Fibroblast of peridontal ligament (primary cell): ENCODE measurements at regions not wholly inside any gene's neighbourhood (a gene's known extent, or its start where the extent isn't known, plus 50 kb on each side); places are given as distances from the start of the nearest gene placed in this dataset.

Experiments
- DNase-seq: peaks from one replicate; pipeline ENCODE4 v3.0.0-alpha.2; 2010; ENCODE audit errors: extremely low read depth

GRCh38 chr14:85257287-85257686 is 272.7 kb upstream of the FLRT2 start:
- DNase-seq = no peak

GRCh38 chr14:85263916-85264675 is 265.8 kb upstream of the FLRT2 start:
- peak; percentile 73 for DNase-seq

GRCh38 chr14:85273099-85273677 is 256.8 kb upstream of the FLRT2 start:
- DNase-seq = peak; percentile 49

DNA sequence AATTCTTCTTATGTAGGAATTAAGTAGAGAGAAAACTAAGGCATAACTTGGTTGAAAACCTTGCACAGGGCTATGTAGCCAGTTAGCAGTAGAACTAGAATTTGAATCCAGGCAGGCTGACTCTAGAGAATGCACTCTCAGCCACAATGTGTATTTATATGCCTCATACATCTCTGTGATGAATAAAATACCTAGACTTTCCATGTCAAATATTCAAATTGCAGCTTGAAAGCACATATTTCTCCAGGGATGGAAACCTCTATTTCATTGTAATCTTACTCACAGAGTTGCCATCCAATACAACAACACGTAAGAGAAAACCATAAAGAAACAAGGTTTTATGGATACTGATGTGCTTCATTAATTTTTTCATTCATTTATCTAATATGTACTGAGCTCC is 256.0 kb upstream of the FLRT2 start:
- DNase-seq = no peak

GRCh38 chr14:85276161-85276978 is 253.6 kb upstream of the FLRT2 start:
- DNase-seq = no peak

GRCh38 chr14:85276979-85277228 is 253.0 kb upstream of the FLRT2 start:
- DNase-seq = peak; percentile 27

- DNase-seq = no peak
Observed at GRCh38 chr14:85279407-85279806, 250.5 kb upstream of the FLRT2 start.

DNA sequence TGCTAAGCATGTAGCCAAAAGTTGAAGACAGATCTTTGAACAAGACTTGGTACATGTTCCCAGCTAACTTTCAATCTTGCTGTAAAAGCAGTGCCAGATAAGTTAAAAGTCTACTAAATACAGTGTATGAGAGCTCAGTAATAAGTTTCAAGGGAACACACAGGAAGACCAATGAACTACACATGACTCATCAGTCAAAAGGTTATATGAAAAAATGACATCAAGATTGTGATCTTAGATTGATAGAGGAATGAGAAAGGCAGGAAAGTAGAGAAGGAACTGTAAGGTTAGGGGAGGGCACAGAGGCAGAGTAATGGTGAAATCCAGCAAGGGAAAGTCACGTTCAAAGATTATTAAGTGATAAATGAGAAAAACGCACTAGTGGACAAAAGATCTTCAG is 249.9 kb upstream of the FLRT2 start:
- DNase-seq = no peak

DNA sequence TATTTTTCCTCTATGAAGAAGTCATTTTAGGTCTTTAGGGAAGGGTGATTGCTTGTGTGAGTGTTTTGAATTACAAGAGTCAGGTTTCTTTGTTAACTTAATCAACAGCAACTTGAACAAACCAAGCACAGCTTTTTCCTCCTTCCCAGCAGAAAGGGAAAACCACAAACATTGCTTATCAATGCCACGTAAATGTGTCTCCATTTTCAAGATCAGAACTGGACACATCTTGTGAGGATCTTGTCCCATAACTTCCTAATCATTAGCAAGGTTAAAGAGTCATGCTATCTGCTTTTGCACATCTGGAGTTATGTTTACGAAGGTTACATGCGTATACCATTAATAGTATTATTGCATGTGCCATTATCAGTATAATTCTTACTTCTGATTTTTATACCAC is 248.0 kb upstream of the FLRT2 start:
- DNase-seq = peak; percentile 37

GRCh38 chr14:85288041-85288440 is 241.9 kb upstream of the FLRT2 start:
- no peak for DNase-seq

- no peak for DNase-seq
Observed at GRCh38 chr14:85291731-85292130, 238.2 kb upstream of the FLRT2 start.

GRCh38 chr14:85293612-85294234 is 236.2 kb upstream of the FLRT2 start:
- DNase-seq = no peak

DNA sequence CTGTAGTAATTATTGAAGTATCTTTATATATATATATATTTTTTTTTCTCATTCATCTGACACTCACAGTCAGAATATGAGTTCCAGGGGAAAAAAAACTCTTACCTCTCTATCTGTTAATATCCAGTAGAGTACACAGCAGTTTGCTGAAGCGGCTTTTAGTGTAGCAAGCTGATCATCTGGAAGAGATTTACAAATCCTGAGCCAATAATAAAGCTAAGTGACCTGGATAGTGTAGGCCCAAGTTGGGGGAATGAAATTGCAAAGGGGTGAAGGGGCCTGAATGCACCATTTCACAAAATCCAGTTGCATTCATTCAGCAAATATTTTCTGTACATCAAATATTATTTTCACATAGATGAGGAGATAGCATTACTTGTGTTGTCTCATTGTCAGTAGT is 234.6 kb upstream of the FLRT2 start:
- DNase-seq = no peak

DNA sequence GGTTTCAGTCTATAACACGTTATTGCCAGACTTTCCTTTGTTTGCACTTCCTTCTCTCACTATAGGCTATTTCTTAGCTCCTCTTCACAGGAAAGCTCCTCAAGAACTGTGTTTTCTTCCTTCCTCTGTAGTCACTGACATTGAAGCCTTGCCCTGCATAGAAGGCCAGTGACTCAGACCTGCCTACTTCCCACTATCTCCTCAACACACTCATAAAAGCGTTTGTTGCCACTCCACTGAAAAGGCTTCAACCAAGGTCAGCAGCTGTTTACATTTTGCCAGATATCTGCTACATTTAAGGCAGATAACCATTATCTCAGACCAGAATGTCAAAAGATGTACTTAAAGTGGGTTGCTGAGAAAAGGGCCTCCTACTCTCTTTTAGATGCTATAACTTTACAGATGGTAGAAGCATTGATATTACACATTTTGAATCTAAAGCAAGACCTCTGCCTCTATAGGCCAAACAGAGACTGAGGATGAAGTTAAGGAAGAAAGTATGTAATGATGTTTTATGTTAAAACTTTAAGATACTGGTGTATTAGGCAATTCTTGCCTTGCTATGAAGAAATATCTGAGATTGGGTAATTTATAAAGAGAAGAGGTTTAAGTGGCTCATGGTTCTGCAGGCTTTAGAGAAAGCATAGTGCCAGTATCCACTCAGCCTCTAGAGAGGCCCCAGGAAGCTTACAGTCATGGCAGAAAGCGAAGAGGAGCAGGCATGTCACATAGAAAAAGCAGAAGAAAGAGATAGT is 233.3 kb upstream of the FLRT2 start:
- peak; percentile 45 for DNase-seq

- no peak for DNase-seq
Observed at GRCh38 chr14:85300107-85300506, 229.8 kb upstream of the FLRT2 start.

DNA sequence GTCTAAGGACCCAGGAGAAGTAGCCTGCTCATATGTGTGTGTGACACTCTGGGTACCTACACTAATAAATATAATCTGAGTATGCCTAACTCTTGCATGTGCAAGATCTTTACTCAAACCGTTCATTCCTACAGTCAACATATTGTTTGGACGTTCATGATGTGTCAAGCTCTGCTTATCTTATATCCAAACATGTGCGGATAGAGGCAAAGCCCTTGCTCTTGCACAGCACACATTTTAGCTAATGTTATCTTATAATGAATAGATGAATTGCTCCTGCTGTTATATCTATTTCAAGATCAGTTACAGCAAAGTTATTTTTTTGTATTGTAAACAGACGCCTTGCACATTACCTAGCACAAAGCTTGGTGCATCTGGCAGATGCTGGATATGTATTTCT is 228.4 kb upstream of the FLRT2 start:
- DNase-seq = no peak

DNA sequence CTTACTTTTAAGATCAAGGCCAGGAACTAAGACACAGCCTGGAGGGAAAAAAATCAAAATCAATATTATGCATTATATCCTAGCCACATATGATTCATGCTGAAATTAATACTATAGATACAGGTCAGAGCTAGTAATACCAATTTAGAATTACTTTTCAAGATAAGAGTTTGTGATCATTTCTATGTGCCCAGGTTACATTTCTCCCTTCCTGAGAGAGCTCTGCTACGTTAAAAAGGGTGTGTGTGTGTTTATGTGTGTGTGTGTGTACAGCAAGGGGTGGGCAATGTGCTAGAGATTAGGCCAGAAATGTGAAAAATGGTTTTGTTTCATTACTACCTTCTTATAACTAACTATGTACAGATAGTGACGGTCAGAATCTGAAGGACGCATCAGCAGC is 223.9 kb upstream of the FLRT2 start:
- DNase-seq = no peak

GRCh38 chr14:85308531-85309300 is 221.2 kb upstream of the FLRT2 start:
- peak; percentile 3 for DNase-seq

GRCh38 chr14:85310491-85311272 is 219.3 kb upstream of the FLRT2 start:
- no peak for DNase-seq

DNA sequence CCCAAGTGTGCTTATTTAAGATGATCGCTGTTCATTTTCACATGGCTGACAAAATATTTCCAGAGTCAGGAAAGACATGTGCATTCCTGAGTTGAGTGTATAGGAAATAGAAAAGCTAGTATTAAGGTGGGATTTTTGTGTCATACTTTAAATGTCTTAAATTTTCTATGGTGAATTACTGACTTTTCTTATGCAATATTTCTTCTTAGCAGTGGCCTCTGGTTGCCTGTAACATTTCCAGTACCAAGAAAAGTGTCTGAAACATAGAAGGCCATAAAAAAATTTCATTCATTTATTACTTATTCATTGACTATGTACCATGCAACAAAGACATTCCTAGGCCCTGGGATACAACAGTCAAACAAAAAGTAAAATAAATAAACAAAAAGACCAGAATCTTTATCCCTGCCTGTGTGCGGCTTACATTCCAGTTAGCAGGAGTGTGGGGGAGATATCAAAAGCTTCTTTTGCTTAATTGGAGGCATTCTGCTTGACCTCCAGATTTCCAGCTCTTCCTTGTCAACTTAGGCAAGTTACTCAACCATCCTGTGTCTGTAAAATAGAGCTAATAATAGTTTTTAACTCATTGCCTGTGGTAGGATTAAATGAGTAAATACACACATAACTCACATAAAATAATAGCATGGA is 216.3 kb upstream of the FLRT2 start:
- peak; percentile 36 for DNase-seq
